PC-9 (cell line): ENCODE measurements at regions not wholly inside any gene's neighbourhood (a gene's known extent, or its start where the extent isn't known, plus 50 kb on each side); places are given as distances from the start of the nearest gene placed in this dataset.

Experiments
- BruUV-seq: library from RNA; stranded (reverse); fragments of 400-500 nt; replicated peaks from 2 replicates; lab custom pipeline; 2021; lab: Mats Ljungman, UMichigan
- CTCF ChIA-PET: fragments of 300-600 bp; sonication (Branson Sonifier 250); formaldehyde crosslinking; loops from one replicate; lab custom pipeline; 2022; ENCODE audit warnings: antibody characterized with exemption; lab: Charles Lee
- POLR2A ChIA-PET: fragments of 300-600 bp; sonication (Branson Sonifier 250); formaldehyde crosslinking; loops from one replicate; lab custom pipeline; 2022; ENCODE audit warnings: antibody characterized with exemption; ENCODE audit not compliant: unreplicated experiment; lab: Charles Lee
- DNase-seq, 2 experiments: peaks; one replicate each; pipeline versions ENCODE4 v3.0.0 to v3.0.0-alpha.2; 2015 to 2022; ENCODE audit warnings: mixed read lengths in 1 of 2
- H2AFZ ChIP-seq: fragments of 200-600 bp; sonication (generic); 2 replicates; pipeline ENCODE4 v1.8.1; 2017; ENCODE audit warnings: antibody characterized with exemption
- H3F3A ChIP-seq: fragments of 200-600 bp; sonication (generic); 2 replicates; pipeline ENCODE4 v1.8.1; 2017; ENCODE audit warnings: antibody characterized with exemption, mild to moderate bottlenecking, low read depth; ENCODE audit not compliant: insufficient read depth
- H3K27ac ChIP-seq: fragments of 200-600 bp; sonication (generic); 2 replicates; pipeline ENCODE4 v1.6.1; 2016; ENCODE audit warnings: mixed run types
- H3K27me3 ChIP-seq: fragments of 200-600 bp; sonication (generic); 2 replicates; pipeline ENCODE4 v1.6.1; 2016; ENCODE audit warnings: low read depth, mixed run types; ENCODE audit not compliant: insufficient read depth
- H3K36me3 ChIP-seq: fragments of 200-600 bp; sonication (generic); 2 replicates; pipeline ENCODE4 v1.6.1; 2016; ENCODE audit warnings: low read depth, mixed run types
- H3K4me1 ChIP-seq: fragments of 200-600 bp; sonication (generic); replicated peaks from 2 replicates; pipeline ENCODE4 v1.6.1; 2016; ENCODE audit warnings: mixed run types; ENCODE audit not compliant: insufficient read depth
- H3K4me2 ChIP-seq: fragments of 200-600 bp; sonication (generic); 2 replicates; pipeline ENCODE4 v1.6.1; 2017; ENCODE audit warnings: mixed run types
- H3K4me3 ChIP-seq: fragments of 200-600 bp; sonication (generic); 2 replicates; pipeline ENCODE4 v1.6.1; 2016; ENCODE audit warnings: mixed run types
- H3K79me2 ChIP-seq: fragments of 200-600 bp; sonication (generic); 2 replicates; pipeline ENCODE4 v1.6.1; 2017; ENCODE audit warnings: low read depth, mixed run types
- H3K9me2 ChIP-seq: fragments of 200-600 bp; sonication (generic); 2 replicates; pipeline ENCODE4 v1.8.1; 2017; ENCODE audit warnings: mild to moderate bottlenecking; ENCODE audit not compliant: insufficient read depth
- H3K9me3 ChIP-seq: fragments of 200-600 bp; sonication (generic); 2 replicates; pipeline ENCODE4 v1.8.1; 2016; ENCODE audit warnings: low read depth; ENCODE audit not compliant: insufficient read depth
- H4K20me1 ChIP-seq: fragments of 200-600 bp; sonication (generic); 2 replicates; pipeline ENCODE4 v1.8.1; 2017; ENCODE audit not compliant: insufficient read depth
- CTCF ChIP-seq: fragments of 200-600 bp; sonication (generic); conservative IDR thresholded peaks from 2 replicates; pipeline ENCODE4 v1.6.1; 2017; ENCODE audit warnings: mixed run types, antibody characterized with exemption, mild to moderate bottlenecking, moderate library complexity
- EZH2 ChIP-seq: fragments of 200-600 bp; sonication (generic); IDR thresholded peaks from 2 replicates; pipeline ENCODE4 v1.8.0; 2017; ENCODE audit warnings: antibody characterized with exemption, low read depth
- intact Hi-C: fragments of 100-400 bp; cut with micrococcal nuclease; formaldehyde crosslinking; loops from one replicate; pipeline ENCODE4 v1.10.0; 2022; ENCODE audit not compliant: unreplicated experiment

DNA sequence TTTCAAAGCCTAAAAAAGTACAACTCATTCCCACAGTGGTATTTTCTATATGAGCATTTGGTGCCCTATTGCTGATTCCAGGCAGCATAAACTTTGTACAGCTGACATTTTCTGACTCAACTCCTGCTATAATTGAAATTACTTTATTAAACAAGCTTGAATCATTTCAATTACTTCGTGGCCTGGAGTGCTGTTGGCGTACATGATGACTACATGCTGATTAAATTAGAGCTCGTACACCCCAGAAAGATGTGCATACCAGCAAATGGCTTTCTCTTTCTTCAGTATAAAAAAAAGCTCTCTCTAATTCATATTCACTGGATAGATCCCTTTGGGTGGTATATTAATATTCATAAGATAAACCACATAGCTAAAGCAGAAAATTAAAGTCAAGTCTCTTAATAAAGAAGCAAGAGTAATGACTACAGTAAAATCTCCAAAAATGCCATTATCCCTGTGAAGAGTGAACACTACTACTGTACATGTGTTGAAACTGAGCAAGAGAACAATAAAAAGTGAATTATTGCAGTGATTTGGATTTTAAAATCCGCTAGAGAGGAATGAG is 245.0 kb upstream of the IGFBP7 start:
- Histone ChIP-seq H4K20me1 (no peaks in the 10 kb centered on the region), H3K27me3 (no peaks in the 10 kb centered on the region), H3F3A (no peaks in the 10 kb centered on the region), H3K27ac (no peak overlapping the region), H3K9me3 (no peaks in the 10 kb centered on the region), H3K4me2 (no peak overlapping the region), H3K4me3 (no peak overlapping the region), H2AFZ (no peak overlapping the region), H3K9me2 (no peaks in the 10 kb centered on the region), H3K36me3 (no peaks in the 10 kb centered on the region), H3K79me2 (no peaks in the 10 kb centered on the region), H3K4me1 (no peaks in the 10 kb centered on the region)
- intact Hi-C loops: no loop called here
- BruUV-seq: no TSS peak
- DNase-seq: no peak
- TF ChIP-seq CTCF: no peak
- TF ChIP-seq EZH2: no peak
- POLR2A ChIA-PET: no interaction called here
- CTCF ChIA-PET: no interaction called here

DNA sequence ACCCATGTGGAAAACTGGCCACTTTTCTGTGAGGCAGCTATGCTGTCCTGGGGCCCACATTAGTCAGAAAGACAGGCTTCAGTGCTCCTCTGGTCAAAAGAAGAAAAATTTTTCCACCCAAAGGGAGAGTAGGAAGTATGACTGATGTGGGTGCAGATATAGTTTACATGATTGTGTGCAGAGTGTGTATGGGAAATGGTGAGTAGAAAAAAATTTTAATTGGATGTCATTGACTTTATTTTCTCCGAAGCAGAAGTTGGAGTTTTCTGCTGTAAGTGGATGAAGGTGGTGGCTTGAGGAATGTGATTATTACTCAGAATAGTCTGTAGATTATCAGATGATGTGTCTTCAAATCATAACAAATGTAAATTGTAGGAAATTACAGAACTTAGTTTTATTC is 241.5 kb upstream of the IGFBP7 start:
- Histone ChIP-seq H3K9me3 (no peaks in the 10 kb centered on the region), H3K27me3 (no peaks in the 10 kb centered on the region), H3F3A (no peaks in the 10 kb centered on the region), H3K79me2 (no peaks in the 10 kb centered on the region), H3K4me2 (no peak overlapping the region), H3K4me3 (no peak overlapping the region), H4K20me1 (no peaks in the 10 kb centered on the region), H3K9me2 (no peaks in the 10 kb centered on the region), H3K36me3 (no peaks in the 10 kb centered on the region), H3K4me1 (no peaks in the 10 kb centered on the region), H2AFZ (no peak overlapping the region), H3K27ac (no peak overlapping the region)
- no TSS peak for BruUV-seq
- no peak for TF ChIP-seq CTCF
- TF ChIP-seq EZH2: no peak
- CTCF ChIA-PET: no interaction called here
- intact Hi-C loops: no loop called here
- POLR2A ChIA-PET: no interaction called here
- DNase-seq: no peak

- Histone ChIP-seq H3K27me3 (no peaks in the 10 kb centered on the region), H3K27ac (no peak overlapping the region), H3K4me2 (no peak overlapping the region), H4K20me1 (no peaks in the 10 kb centered on the region), H3K9me3 (no peaks in the 10 kb centered on the region), H3F3A (no peaks in the 10 kb centered on the region), H2AFZ (no peak overlapping the region), H3K79me2 (no peaks in the 10 kb centered on the region), H3K9me2 (no peaks in the 10 kb centered on the region), H3K4me3 (no peak overlapping the region), H3K36me3 (no peaks in the 10 kb centered on the region), H3K4me1 (no peaks in the 10 kb centered on the region)
- BruUV-seq: no TSS peak
- ChIA-PET POLR2A (no interaction called here), CTCF (no interaction called here)
- intact Hi-C loops: no loop called here
- TF ChIP-seq EZH2 (no peak), CTCF (no peak)
- no peak for DNase-seq
Observed at GRCh38 chr4:57344296-57344695, 234.1 kb upstream of the IGFBP7 start.
